ENCODE measurements at regions not wholly inside any gene's neighbourhood (a gene's known extent, or its start where the extent isn't known, plus 50 kb on each side); places are given as distances from the start of the nearest gene placed in this dataset.

GRCh38 chr6:113359155-113360140 lies 497.7 kb upstream of the MARCKS start:
- Histone ChIP-seq H3K27ac (no peak overlapping the region), H3K9me3 (no peaks in the 10 kb centered on the region), H3K27me3 (no peaks in the 10 kb centered on the region), H3K36me3 (no peaks in the 10 kb centered on the region), H3K4me1 (no peaks in the 10 kb centered on the region), H3K4me3 (no peak overlapping the region)
- DNase-seq = no peak
- intact Hi-C loops (cut with DNase I; ENCODE audit: low total_unique reads) = no loop called here
- no peak for TF ChIP-seq CTCF (IDR thresholded peaks at IDR 0.05)

- Histone ChIP-seq H3K4me3 (no peak overlapping the region), H3K27me3 (no peaks in the 10 kb centered on the region), H3K27ac (no peak overlapping the region), H3K9me3 (no peaks in the 10 kb centered on the region), H3K36me3 (no peaks in the 10 kb centered on the region), H3K4me1 (no peaks in the 10 kb centered on the region)
- DNase-seq = no peak
- no peak for TF ChIP-seq CTCF (IDR thresholded peaks at IDR 0.05)
- intact Hi-C loops (cut with DNase I; ENCODE audit: low total_unique reads) = no loop called here
Observed at GRCh38 chr6:113361014-113361645, 496.0 kb upstream of the MARCKS start.

- Histone ChIP-seq H3K4me3 (no peak overlapping the region), H3K4me1 (no peaks in the 10 kb centered on the region), H3K9me3 (no peaks in the 10 kb centered on the region), H3K36me3 (no peaks in the 10 kb centered on the region), H3K27ac (no peak overlapping the region), H3K27me3 (no peaks in the 10 kb centered on the region)
- DNase-seq = no peak
- no peak for TF ChIP-seq CTCF (IDR thresholded peaks at IDR 0.05)
- intact Hi-C loops (cut with DNase I; ENCODE audit: low total_unique reads) = no loop called here
Observed at GRCh38 chr6:113362301-113363047, 494.7 kb upstream of the MARCKS start.

GRCh38 chr6:113363048-113363798 lies 493.9 kb upstream of the MARCKS start:
- no peak for TF ChIP-seq CTCF (IDR thresholded peaks at IDR 0.05)
- no peak overlapping the region for H3K27ac ChIP-seq
- intact Hi-C loops (cut with DNase I; ENCODE audit: low total_unique reads) = no loop called here
- DNase-seq = no peak
- H3K36me3 ChIP-seq = no peaks in the 10 kb centered on the region
- no peaks in the 10 kb centered on the region for H3K4me1 ChIP-seq
- H3K9me3 ChIP-seq = no peaks in the 10 kb centered on the region
- no peaks in the 10 kb centered on the region for H3K27me3 ChIP-seq
- no peak overlapping the region for H3K4me3 ChIP-seq

- H3K4me1 ChIP-seq = no peaks in the 10 kb centered on the region
- no peak for TF ChIP-seq CTCF (IDR thresholded peaks at IDR 0.05)
- H3K27me3 ChIP-seq = no peaks in the 10 kb centered on the region
- H3K9me3 ChIP-seq = no peaks in the 10 kb centered on the region
- intact Hi-C loops (cut with DNase I; ENCODE audit: low total_unique reads) = no loop called here
- H3K36me3 ChIP-seq = no peaks in the 10 kb centered on the region
- DNase-seq = no peak
- no peak overlapping the region for H3K27ac ChIP-seq
- no peak overlapping the region for H3K4me3 ChIP-seq
Observed at GRCh38 chr6:113363866-113364265, 493.3 kb upstream of the MARCKS start.

All from tibial artery (tissue), 4 donors.